ENCODE measurements at regions not wholly inside any gene's neighbourhood (a gene's known extent, or its start where the extent isn't known, plus 50 kb on each side); places are given as distances from the start of the nearest gene placed in this dataset.
"Not testable (repeated sequence)": the region's sequence is repeated elsewhere in the genome, so short reads cannot be mapped to it uniquely, and the experiment has no call there.

- DNase-seq, result not testable (repeated sequence)
These were observed 1203.6 kb downstream of the DSC3 start for GRCh38 chr18:29838961-29839360.

- DNase-seq, result no peak
These were observed 1204.0 kb downstream of the DSC3 start for GRCh38 chr18:29838556-29838955.

- DNase-seq, result no peak
These were observed 1218.9 kb downstream of the DSC3 start for GRCh38 chr18:29823671-29824070.

GRCh38 chr18:29821544-29821943 is 1221.0 kb downstream of the DSC3 start:
- no peak for DNase-seq

DNA sequence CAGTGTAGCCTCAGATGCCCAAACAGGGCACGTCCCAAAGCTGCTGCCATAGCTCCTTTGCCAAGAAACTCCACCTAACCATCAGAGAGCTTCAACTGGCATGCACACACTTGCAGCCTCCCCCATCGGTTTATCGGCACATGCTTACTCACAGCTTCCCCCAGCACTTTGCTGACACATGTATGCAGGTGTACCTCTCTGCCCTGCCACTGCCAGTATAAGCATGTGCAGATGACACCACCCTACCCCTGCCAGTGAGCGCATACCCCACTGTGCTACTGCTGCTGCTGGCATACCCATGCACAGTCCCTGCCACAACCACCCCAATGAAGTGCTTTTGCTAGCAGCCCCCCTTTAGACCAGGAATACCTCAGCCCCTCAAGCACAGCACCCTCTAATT is 1231.0 kb downstream of the DSC3 start:
- no peak for DNase-seq

DNA sequence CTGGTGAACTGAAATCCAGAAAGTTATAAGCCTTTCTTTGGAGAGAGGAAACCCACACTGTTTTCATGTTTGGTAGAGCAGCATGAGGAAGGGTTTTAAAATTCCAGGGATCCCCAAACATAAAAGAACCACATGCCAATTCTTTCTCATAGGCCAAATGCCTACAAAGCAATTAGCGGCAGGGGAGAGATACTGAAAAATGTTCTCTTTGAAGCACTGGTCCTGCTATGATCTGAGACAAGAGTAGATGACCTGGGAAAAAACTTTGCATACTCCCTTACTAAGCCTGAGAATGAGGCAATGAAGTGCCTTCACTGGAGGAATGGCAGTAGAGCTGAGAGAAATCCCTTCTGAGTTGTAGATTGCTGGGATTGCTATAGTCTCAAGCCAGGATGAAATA is 1261.7 kb downstream of the DSC3 start:
- no peak for DNase-seq

- DNase-seq, result no peak
These were observed 1263.4 kb downstream of the DSC3 start for GRCh38 chr18:29779096-29779495.

DNA sequence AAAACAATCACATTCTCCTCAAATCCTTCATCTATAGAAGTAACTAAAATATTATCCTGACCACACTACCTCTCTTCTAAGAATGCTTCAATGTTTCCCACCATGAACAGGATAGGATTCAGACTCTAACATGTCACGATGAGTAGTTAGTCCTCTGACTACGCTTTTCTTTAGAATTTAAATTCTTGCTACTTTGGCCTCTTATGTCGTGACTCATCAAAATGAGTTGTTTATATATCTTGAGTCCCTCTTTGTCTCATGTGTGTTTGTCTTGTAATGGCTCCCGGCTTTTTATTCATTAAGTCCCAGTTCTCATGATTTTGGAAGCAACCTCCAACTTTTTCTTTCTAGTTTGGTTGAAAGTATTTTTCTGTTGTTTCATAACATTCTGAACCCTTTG is 1289.2 kb downstream of the DSC3 start:
- no peak for DNase-seq

GRCh38 chr18:29749704-29750103 is 1292.8 kb downstream of the DSC3 start:
- no peak for DNase-seq

- DNase-seq, result no peak
These were observed 1301.1 kb downstream of the DSC3 start for GRCh38 chr18:29741461-29741860.

GRCh38 chr18:29737620-29738019 is 1304.9 kb downstream of the DSC3 start:
- no peak for DNase-seq

DNA sequence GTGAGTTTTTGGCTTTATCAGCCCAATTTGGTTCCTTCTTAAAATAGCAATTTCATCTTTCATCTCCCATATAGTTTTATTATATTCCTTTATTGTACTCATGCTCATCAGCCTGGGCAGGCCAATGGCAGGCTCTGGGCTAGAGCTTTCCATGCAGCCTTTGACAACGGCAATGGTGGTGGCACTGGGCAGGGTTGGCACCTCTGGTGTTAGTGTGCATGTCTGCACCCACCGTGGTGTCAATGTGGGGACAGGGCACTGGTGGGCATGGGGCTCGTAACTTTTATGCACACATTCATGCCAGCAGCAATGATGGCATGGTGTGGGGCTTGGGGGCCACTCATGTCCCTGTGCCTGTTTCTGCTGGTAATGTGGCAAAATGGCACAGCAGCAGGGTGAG is 1305.4 kb downstream of the DSC3 start:
- no peak for DNase-seq

GRCh38 chr18:29730073-29730472 is 1312.5 kb downstream of the DSC3 start:
- no peak for DNase-seq

DNA sequence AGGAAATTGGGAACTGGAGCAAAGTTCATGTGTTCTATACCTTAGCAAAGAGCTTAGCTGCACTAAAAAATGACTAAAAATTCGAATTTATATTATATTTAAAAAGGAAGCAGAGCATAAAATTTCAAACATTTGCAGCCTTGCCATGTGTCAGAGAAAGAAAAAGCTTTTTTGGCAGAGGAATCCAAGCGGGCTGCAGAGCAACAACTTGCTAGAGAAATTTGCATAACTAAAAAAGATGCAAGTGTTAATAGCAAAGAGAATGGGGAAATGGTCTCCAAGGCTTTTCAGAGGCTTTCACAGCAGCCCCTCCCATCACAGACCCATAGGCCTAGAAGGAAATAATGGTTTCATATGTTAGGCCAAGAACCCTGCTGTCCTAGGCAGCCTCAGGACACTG is 1315.9 kb downstream of the DSC3 start:
- DNase-seq, result no peak

GRCh38 chr18:29723486-29723885 is 1319.1 kb downstream of the DSC3 start:
- DNase-seq, result not testable (repeated sequence)

- DNase-seq, result not testable (repeated sequence)
These were observed 1326.6 kb downstream of the DSC3 start for GRCh38 chr18:29715960-29716359.

DNA sequence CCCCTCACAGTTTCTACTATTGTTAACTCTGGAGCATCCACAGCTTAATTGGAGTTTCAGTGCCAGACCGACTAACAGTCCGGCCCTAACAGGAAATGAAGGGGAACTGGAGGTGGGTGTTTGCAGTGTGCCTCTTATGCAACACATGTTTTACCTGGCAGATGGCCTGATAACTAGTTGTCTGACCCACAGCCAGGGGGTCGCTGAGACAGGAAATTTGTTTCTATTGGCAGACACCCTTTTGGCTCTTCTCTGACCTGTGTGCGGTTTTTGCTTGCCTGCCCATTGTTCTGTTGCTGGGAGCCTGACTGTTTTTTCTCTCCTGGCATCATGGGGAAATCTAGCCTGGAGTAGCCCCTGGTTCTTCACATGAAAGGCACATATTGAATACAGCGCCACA is 1329.8 kb downstream of the DSC3 start:
- DNase-seq, result no peak

DNA sequence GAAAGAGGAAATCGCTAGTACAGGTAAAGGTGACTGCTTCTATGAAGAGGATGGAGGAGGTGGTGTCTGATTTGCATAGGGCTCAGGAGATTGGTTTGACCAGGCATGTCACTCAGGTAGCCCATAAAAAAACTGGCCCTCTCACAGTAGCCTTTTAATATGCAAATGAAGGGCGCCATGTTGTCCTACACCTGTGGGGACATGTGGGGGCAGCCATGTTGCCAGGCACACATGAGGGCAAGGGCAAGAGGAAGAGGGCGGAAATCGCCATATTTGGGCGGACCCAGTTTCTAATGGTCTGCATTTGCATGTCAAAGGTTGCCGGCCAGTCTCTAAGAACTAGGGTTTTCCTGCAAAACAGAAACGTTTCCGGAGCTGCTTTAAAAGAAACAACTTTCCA is 1330.6 kb downstream of the DSC3 start:
- no peak for DNase-seq

- DNase-seq, result no peak
These were observed 1349.2 kb downstream of the DSC3 start for GRCh38 chr18:29693334-29693733.

- DNase-seq, result no peak
These were observed 1361.0 kb downstream of the DSC3 start for GRCh38 chr18:29681578-29681977.

DNA sequence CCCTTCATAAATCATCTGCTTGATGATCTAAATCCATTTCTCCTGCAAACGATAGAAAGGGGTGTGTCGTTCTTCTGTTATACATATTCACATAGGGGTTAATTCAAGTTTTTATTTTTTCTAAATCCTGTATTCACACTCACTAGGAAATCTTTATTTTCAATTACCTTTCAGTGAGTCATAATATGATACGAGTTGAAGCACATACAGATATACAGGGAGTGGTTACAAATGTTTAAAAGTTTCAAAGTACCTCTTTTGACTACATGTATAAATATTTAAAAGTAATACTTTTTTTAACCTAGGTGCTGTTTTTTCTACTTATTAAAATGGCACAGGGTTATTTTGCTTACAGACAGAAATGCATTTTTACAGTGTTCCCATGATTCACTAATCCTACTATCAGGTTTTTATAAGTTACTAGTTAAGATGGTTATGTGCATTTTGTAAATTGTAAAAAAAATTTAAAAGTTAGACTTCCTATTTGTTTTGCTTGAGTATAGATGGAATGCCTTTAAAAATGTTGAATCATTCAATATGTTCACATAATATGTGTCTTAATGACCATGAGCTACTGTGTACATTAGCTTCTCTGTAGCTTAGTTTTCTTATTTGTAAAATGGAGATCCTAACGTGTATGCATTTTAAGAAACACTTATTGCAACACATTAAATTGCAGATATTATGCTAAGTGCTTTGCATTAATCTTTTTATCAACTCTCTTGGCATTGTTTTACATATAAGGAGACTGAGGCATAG is 1378.1 kb downstream of the DSC3 start:
- no peak for DNase-seq

GRCh38 chr18:29661924-29662323 is 1380.6 kb downstream of the DSC3 start:
- DNase-seq, result no peak

GRCh38 chr18:29660777-29661176 is 1381.8 kb downstream of the DSC3 start:
- no peak for DNase-seq

DNA sequence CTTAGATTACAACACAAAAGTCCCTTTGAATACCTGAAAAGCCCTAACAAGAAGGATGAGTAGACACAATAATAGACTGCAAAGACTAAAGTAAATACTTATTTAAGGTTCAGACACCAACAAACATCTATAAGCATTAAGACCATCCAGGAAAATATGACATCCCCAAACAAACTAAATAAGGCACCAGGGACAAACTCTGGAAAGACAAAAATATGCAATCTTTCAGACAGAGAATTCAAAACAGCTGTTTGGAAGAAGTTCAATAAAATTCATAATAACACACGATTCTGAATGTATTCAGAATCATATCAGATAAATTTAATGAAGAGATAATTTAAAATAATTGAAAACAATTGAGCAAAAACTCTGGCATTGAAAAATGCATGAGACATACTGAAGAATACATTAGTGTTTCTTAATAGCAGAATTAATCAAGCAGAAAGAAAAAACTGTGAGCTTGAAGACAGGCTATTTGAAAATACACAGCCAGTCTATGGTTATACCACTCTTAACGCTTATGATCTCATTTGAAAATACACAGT is 1388.8 kb downstream of the DSC3 start:
- DNase-seq, result no peak

GRCh38 chr18:29652797-29653196 is 1389.7 kb downstream of the DSC3 start:
- no peak for DNase-seq
